ENCODE measurements at regions not wholly inside any gene's neighbourhood (a gene's known extent, or its start where the extent isn't known, plus 50 kb on each side); places are given as distances from the start of the nearest gene placed in this dataset.

- TF ChIP-seq CTCF (IDR thresholded peaks at IDR 0.05) (no peak), POLR2A (IDR thresholded peaks at IDR 0.05) (no peak)
These were observed 654.6 kb upstream of the SLITRK1 start for GRCh38 chr13:84536906-84537305.
